OCI-LY3 (cell line): ENCODE measurements at regions not wholly inside any gene's neighbourhood (a gene's known extent, or its start where the extent isn't known, plus 50 kb on each side); places are given as distances from the start of the nearest gene placed in this dataset.

ENCODE experiments used
- H2AFZ ChIP-seq: fragments of 200-600, 300-600 bp; shearing (Covaris generic); 2 replicates; pipeline ENCODE4 v1.6.0; 2014; ENCODE audit warnings: antibody characterized with exemption, low read depth, low read length
- H3K27ac ChIP-seq: fragments of 200-600, 300-600 bp; sonication (generic); 2 replicates; pipeline ENCODE4 v1.5.1; 2014; ENCODE audit warnings: mild to moderate bottlenecking, low read length, moderate library complexity, mixed read lengths
- H3K27me3 ChIP-seq: fragments of 200-600, 300-600 bp; sonication (generic); 2 replicates; pipeline ENCODE4 v1.6.1; 2014; ENCODE audit warnings: low read depth, low read length, mixed read lengths
- H3K36me3 ChIP-seq: fragments of 200-600, 300-600 bp; sonication (generic); replicated peaks from 2 replicates; pipeline ENCODE3; 2014; ENCODE audit warnings: low read depth, low read length, mixed read lengths
- H3K4me1 ChIP-seq: fragments of 300-600, 200-600 bp; sonication (generic); 2 replicates; pipeline ENCODE4 v1.6.1; 2014; ENCODE audit warnings: low read length, mixed read lengths
- H3K4me2 ChIP-seq: fragments of 200-600, 300-600 bp; sonication (generic); 2 replicates; pipeline ENCODE4 v1.6.1; 2014; ENCODE audit warnings: low read length, mixed read lengths
- H3K4me3 ChIP-seq: fragments of 300-600, 200-600 bp; sonication (generic); 2 replicates; pipeline ENCODE4 v1.5.1; 2014; ENCODE audit warnings: antibody characterized with exemption, mild to moderate bottlenecking, low read length, moderate library complexity
- H3K79me2 ChIP-seq: fragments of 300-600, 200-600 bp; shearing (Covaris generic); 2 replicates; pipeline ENCODE4 v1.6.1; 2014; ENCODE audit warnings: mild to moderate bottlenecking, low read length, mixed read lengths
- H3K9ac ChIP-seq: fragments of 300-600, 200-600 bp; shearing (Covaris generic); 2 replicates; pipeline ENCODE4 v1.6.0; 2014; ENCODE audit warnings: mild to moderate bottlenecking, low read length, moderate library complexity
- H3K9me3 ChIP-seq: fragments of 200-600, 300-600 bp; shearing (Covaris generic); 2 replicates; pipeline ENCODE4 v1.6.1; 2014; ENCODE audit warnings: low read length, mixed read lengths; ENCODE audit not compliant: insufficient read depth
- H4K20me1 ChIP-seq: fragments of 200-600, 300-600 bp; sonication (generic); 2 replicates; pipeline ENCODE4 v1.6.1; 2016; ENCODE audit warnings: low read length, mixed read lengths; ENCODE audit not compliant: insufficient read depth
- CTCF ChIP-seq: fragments of 200-600, 300-600 bp; sonication (generic); IDR thresholded peaks from 2 replicates; pipeline ENCODE4 v1.5.1; 2014; ENCODE audit warnings: antibody characterized with exemption, low read length, low read depth
- EZH2phosphoT487 ChIP-seq: fragments of 200-600 bp; shearing (Covaris generic); IDR thresholded peaks from 2 replicates; pipeline ENCODE4 v1.6.1; 2018; ENCODE audit warnings: antibody characterized with exemption, mixed run types, low read depth

GRCh38 chrX:1895583-1895982 lies 280.7 kb downstream of the ASMT start:
- Histone ChIP-seq H3K79me2 (no peaks in the 10 kb centered on the region), H3K4me1 (no peaks in the 10 kb centered on the region), H2AFZ (no peak overlapping the region), H3K4me3 (no peak overlapping the region), H3K27me3 (peaks cover 27% of the 10 kb centered on the region), H3K9me3 (no peaks in the 10 kb centered on the region), H3K27ac (no peak overlapping the region), H3K9ac (no peak overlapping the region), H3K36me3 (no peaks in the 10 kb centered on the region), H3K4me2 (no peak overlapping the region), H4K20me1 (no peaks in the 10 kb centered on the region)
- TF ChIP-seq EZH2phosphoT487: no peak
- TF ChIP-seq CTCF: no peak

- Histone ChIP-seq H3K9ac (no peak overlapping the region), H3K4me2 (no peak overlapping the region), H2AFZ (no peak overlapping the region), H3K4me3 (no peak overlapping the region), H3K79me2 (no peaks in the 10 kb centered on the region), H3K27ac (no peak overlapping the region), H3K9me3 (no peaks in the 10 kb centered on the region), H3K36me3 (no peaks in the 10 kb centered on the region), H4K20me1 (no peaks in the 10 kb centered on the region), H3K4me1 (no peaks in the 10 kb centered on the region), H3K27me3 (peaks cover 24% of the 10 kb centered on the region; the same call in 1 of the 2 replicates)
- no peak for TF ChIP-seq CTCF
- no peak for TF ChIP-seq EZH2phosphoT487
Measured at GRCh38 chrX:1899841-1900240, 285.0 kb downstream of the ASMT start.

GRCh38 chrX:1902901-1903235 lies 288.0 kb downstream of the ASMT start:
- no peak for TF ChIP-seq EZH2phosphoT487
- TF ChIP-seq CTCF: no peak
- no peak overlapping the region for H3K9ac ChIP-seq

GRCh38 chrX:1903236-1903935 lies 288.5 kb downstream of the ASMT start:
- H3K27me3 ChIP-seq: peaks cover 21% of the 10 kb centered on the region; the same call in 1 of the 2 replicates
- H3K27ac ChIP-seq: no peak overlapping the region
- peaks cover 3% of the 10 kb centered on the region; the same call in 1 of the 2 replicates for H3K9me3 ChIP-seq
- H3K4me3 ChIP-seq: no peak overlapping the region
- no peak overlapping the region for H3K4me2 ChIP-seq
- no peaks in the 10 kb centered on the region for H4K20me1 ChIP-seq
- no peaks in the 10 kb centered on the region for H3K36me3 ChIP-seq
- no peak overlapping the region for H3K9ac ChIP-seq
- no peak for TF ChIP-seq EZH2phosphoT487
- no peak for TF ChIP-seq CTCF
- H2AFZ ChIP-seq: no peak overlapping the region
- H3K4me1 ChIP-seq: 0 out of 2 replicates have a peak, but pooled peaks cover 4% of the 10 kb centered on the region
- no peaks in the 10 kb centered on the region for H3K79me2 ChIP-seq

More at GRCh38 chrX:1902901-1903235, 288.0 kb downstream of the ASMT start:
- H3K4me3 ChIP-seq: no peak overlapping the region
- peaks cover 3% of the 10 kb centered on the region; the same call in 1 of the 2 replicates for H3K9me3 ChIP-seq
- no peak overlapping the region for H3K4me2 ChIP-seq
- H3K36me3 ChIP-seq: no peaks in the 10 kb centered on the region
- no peak overlapping the region for H2AFZ ChIP-seq
- no peak overlapping the region for H3K27ac ChIP-seq
- no peaks in the 10 kb centered on the region for H3K79me2 ChIP-seq
- H3K4me1 ChIP-seq: no peaks in the 10 kb centered on the region
- H3K27me3 ChIP-seq: peaks cover 16% of the 10 kb centered on the region; the same call in 1 of the 2 replicates
- H4K20me1 ChIP-seq: no peaks in the 10 kb centered on the region
